Astrocyte of the spinal cord (primary cell): ENCODE measurements at regions not wholly inside any gene's neighbourhood (a gene's known extent, or its start where the extent isn't known, plus 50 kb on each side); places are given as distances from the start of the nearest gene placed in this dataset.

Experiments used
- DNase-seq: peaks from one replicate; pipeline ENCODE4 v3.0.0; 2011; ENCODE audit warnings: low read depth, low spot score
- H3K4me3 ChIP-seq: 2 replicates; pipeline ENCODE4 v1.5.1; 2011; ENCODE audit warnings: low read depth, mild to moderate bottlenecking, low read length, moderate library complexity
- in situ Hi-C: cut with HindIII; loops from 2 replicates; pipeline ENCODE4 v1.10.0; 2017; ENCODE audit warnings: low sequenced_read_pairs
- TF ChIP-seq, protein P1 (sequence below): IDR thresholded peaks from 2 replicates; pipeline ENCODE4 v1.5.1; 2012; ENCODE audit warnings: low read depth, mild to moderate bottlenecking, low read length, inconsistent platforms

DNA sequence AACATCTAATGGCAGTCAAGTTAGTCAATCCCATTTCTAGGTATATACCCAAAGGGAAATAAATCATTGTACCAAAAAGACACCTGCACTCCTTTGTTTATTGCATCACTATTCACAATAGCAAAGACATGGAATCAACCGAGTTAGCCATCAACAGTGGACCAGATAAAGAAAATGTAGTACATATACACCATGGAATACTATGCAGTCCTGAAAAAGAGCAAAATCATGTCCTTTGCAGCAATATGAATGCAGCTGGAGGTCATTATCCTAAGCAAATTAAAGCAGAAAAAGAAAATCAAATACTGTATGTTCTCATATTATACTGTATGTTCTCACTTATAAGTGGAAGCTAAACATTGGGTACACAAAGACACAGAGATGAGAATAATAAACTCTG, 204.0 kb downstream of the KCNJ2 start:
- in situ Hi-C loops, result no loop called here
- H3K4me3 ChIP-seq, result no peak overlapping the region

GRCh38 chr17:70374496-70374895, 205.2 kb downstream of the KCNJ2 start:
- in situ Hi-C loops, result no loop called here
- no peak for DNase-seq
- TF ChIP-seq, protein P1, sequence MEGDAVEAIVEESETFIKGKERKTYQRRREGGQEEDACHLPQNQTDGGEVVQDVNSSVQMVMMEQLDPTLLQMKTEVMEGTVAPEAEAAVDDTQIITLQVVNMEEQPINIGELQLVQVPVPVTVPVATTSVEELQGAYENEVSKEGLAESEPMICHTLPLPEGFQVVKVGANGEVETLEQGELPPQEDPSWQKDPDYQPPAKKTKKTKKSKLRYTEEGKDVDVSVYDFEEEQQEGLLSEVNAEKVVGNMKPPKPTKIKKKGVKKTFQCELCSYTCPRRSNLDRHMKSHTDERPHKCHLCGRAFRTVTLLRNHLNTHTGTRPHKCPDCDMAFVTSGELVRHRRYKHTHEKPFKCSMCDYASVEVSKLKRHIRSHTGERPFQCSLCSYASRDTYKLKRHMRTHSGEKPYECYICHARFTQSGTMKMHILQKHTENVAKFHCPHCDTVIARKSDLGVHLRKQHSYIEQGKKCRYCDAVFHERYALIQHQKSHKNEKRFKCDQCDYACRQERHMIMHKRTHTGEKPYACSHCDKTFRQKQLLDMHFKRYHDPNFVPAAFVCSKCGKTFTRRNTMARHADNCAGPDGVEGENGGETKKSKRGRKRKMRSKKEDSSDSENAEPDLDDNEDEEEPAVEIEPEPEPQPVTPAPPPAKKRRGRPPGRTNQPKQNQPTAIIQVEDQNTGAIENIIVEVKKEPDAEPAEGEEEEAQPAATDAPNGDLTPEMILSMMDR, result no peak
- no peak overlapping the region for H3K4me3 ChIP-seq

More for the DNA sequence above, 204.0 kb downstream of the KCNJ2 start:
- TF ChIP-seq, protein P1, result no peak
- no peak for DNase-seq

- in situ Hi-C loops, result no loop called here
- H3K4me3 ChIP-seq, result no peak overlapping the region
- TF ChIP-seq, protein P1, result no peak
- DNase-seq, result no peak
These were observed 206.1 kb downstream of the KCNJ2 start for GRCh38 chr17:70375406-70375805.

- in situ Hi-C loops, result no loop called here
- no peak overlapping the region for H3K4me3 ChIP-seq
- TF ChIP-seq, protein P1, result no peak
- DNase-seq, result no peak
These were observed 206.8 kb downstream of the KCNJ2 start for GRCh38 chr17:70375813-70376770.

DNA sequence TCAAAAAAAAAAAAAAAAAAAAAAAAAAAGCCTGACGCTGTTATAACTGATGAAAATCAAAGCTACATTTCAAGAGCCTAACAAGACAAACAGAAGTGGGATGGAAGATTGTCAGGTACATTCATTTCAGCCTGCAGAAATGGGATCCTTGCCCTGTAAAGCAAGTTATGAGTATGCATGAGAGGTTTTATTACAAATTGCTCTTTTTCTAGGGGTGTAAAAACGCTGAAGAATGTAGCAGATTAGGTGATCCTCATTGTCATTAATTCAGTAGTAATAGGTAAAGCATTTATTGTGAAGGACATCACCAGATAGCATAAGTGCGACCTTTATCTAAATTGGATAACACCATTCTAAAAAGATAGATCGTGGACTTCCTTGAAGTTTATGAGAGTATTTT, 208.3 kb downstream of the KCNJ2 start:
- TF ChIP-seq, protein P1, result no peak
- no peak for DNase-seq
- in situ Hi-C loops, result no loop called here
- no peak overlapping the region for H3K4me3 ChIP-seq

GRCh38 chr17:70378076-70378475, 208.7 kb downstream of the KCNJ2 start:
- TF ChIP-seq, protein P1, result no peak
- H3K4me3 ChIP-seq, result no peak overlapping the region
- no peak for DNase-seq
- in situ Hi-C loops, result no loop called here
